Endothelial cell (in vitro differentiated cells): ENCODE measurements at regions not wholly inside any gene's neighbourhood (a gene's known extent, or its start where the extent isn't known, plus 50 kb on each side); places are given as distances from the start of the nearest gene placed in this dataset.

Experiments
- DNase-seq: peaks from one replicate; pipeline ENCODE4 v3.0.0; 2021; ENCODE audit warnings: low spot score
- H3K27ac Mint-ChIP-seq: one replicate; pipeline ENCODE4 v1.8.0; 2021; ENCODE audit warnings: mixed read lengths, inconsistent platforms; ENCODE audit not compliant: unreplicated experiment
- H3K27me3 Mint-ChIP-seq: one replicate; pipeline ENCODE4 v1.8.0; 2021; ENCODE audit warnings: mild to moderate bottlenecking, moderate library complexity, mixed read lengths, inconsistent platforms; ENCODE audit not compliant: unreplicated experiment
- H3K36me3 Mint-ChIP-seq: one replicate; pipeline ENCODE4 v1.8.0; 2021; ENCODE audit warnings: mild to moderate bottlenecking, low read depth, mixed read lengths, inconsistent platforms; ENCODE audit not compliant: unreplicated experiment
- H3K4me1 Mint-ChIP-seq: one replicate; pipeline ENCODE4 v1.8.0; 2021; ENCODE audit warnings: mild to moderate bottlenecking, mixed read lengths, inconsistent platforms; ENCODE audit not compliant: unreplicated experiment
- H3K4me3 Mint-ChIP-seq: one replicate; pipeline ENCODE4 v1.8.0; 2021; ENCODE audit warnings: mild to moderate bottlenecking, mixed read lengths, inconsistent platforms; ENCODE audit not compliant: unreplicated experiment
- H3K9me3 Mint-ChIP-seq: one replicate; pipeline ENCODE4 v1.8.0; 2021; ENCODE audit warnings: mixed read lengths, inconsistent platforms; ENCODE audit not compliant: unreplicated experiment
- CTCF ChIP-seq: fragments of 200-600 bp; sonication (generic); IDR thresholded peaks from one replicate; pipeline ENCODE4 v1.5.0; 2021; ENCODE audit warnings: antibody characterized with exemption; ENCODE audit not compliant: unreplicated experiment

GRCh38 chr5:28896949-28897348 is 1858.6 kb upstream of the CDH9 start:
- H3K4me3 Mint-ChIP-seq, result no peak overlapping the region
- no peaks in the 10 kb centered on the region for H3K4me1 Mint-ChIP-seq
- no peaks in the 10 kb centered on the region for H3K9me3 Mint-ChIP-seq
- no peak overlapping the region for H3K27ac Mint-ChIP-seq
- no peaks in the 10 kb centered on the region for H3K36me3 Mint-ChIP-seq
- H3K27me3 Mint-ChIP-seq, result no peaks in the 10 kb centered on the region
- TF ChIP-seq CTCF, result peak; percentile 37
- no peak for DNase-seq

- Mint-ChIP-seq H3K4me1 (peaks cover 6% of the 10 kb centered on the region), H3K4me3 (no peak overlapping the region), H3K9me3 (no peaks in the 10 kb centered on the region), H3K27me3 (peaks cover 2% of the 10 kb centered on the region), H3K36me3 (peaks cover 1% of the 10 kb centered on the region), H3K27ac (no peak overlapping the region)
- DNase-seq, result no peak
- no peak for TF ChIP-seq CTCF
Measured at GRCh38 chr5:28880936-28881335, 1842.5 kb upstream of the CDH9 start.

- Mint-ChIP-seq H3K36me3 (no peaks in the 10 kb centered on the region), H3K9me3 (no peaks in the 10 kb centered on the region), H3K27ac (no peak overlapping the region), H3K4me1 (peaks cover 6% of the 10 kb centered on the region), H3K27me3 (no peaks in the 10 kb centered on the region), H3K4me3 (no peak overlapping the region)
- DNase-seq, result no peak
- TF ChIP-seq CTCF, result no peak
Measured at GRCh38 chr5:28877050-28877449, 1838.7 kb upstream of the CDH9 start.

- H3K27ac Mint-ChIP-seq, result no peak overlapping the region
- no peaks in the 10 kb centered on the region for H3K9me3 Mint-ChIP-seq
- H3K27me3 Mint-ChIP-seq, result no peaks in the 10 kb centered on the region
- H3K4me3 Mint-ChIP-seq, result no peak overlapping the region
- peaks cover 11% of the 10 kb centered on the region for H3K4me1 Mint-ChIP-seq
- no peak for TF ChIP-seq CTCF
- no peaks in the 10 kb centered on the region for H3K36me3 Mint-ChIP-seq
- DNase-seq, result no peak
Measured at GRCh38 chr5:28864006-28864405, 1825.6 kb upstream of the CDH9 start.

- H3K36me3 Mint-ChIP-seq, result no peaks in the 10 kb centered on the region
- H3K27ac Mint-ChIP-seq, result peak overlapping the region; percentile 74
- no peak for TF ChIP-seq CTCF
- no peaks in the 10 kb centered on the region for H3K9me3 Mint-ChIP-seq
- H3K4me3 Mint-ChIP-seq, result no peak overlapping the region
- H3K27me3 Mint-ChIP-seq, result no peaks in the 10 kb centered on the region
- DNase-seq, result no peak
- H3K4me1 Mint-ChIP-seq, result peaks cover 11% of the 10 kb centered on the region
Measured at GRCh38 chr5:28862860-28863196, 1824.4 kb upstream of the CDH9 start.
